NCI-H1694 (cell line): ENCODE measurements at regions not wholly inside any gene's neighbourhood (a gene's known extent, or its start where the extent isn't known, plus 50 kb on each side); places are given as distances from the start of the nearest gene placed in this dataset.
A peak's percentile ranks its signal among the peaks of the same experiment; 100 is the strongest.

Experiments
- DNase-seq: peaks from one replicate; lab custom pipeline; 2025; lab: John Stamatoyannopoulos, UW

GRCh38 chr16:73251608-73252007 is 203.7 kb upstream of the ZFHX3 start:
- DNase-seq: no peak

DNA sequence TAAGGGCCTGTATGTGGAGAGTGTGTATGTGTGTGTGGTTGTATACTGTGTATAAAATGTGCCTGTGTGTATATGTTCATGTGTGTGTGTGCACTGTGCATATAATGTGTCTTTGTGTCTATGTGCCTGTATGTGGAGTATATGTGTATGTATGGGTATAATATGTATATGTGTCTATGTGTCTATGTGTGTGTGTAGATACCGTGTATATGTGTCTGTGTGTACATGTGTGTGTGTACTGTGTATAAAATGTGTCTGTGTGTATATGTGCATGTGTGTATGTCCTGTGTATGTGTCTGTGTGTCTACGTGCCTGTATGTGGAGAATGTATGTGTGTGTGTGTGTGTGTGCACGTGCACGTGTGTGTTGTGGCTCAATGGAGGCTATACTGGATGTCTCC is 200.4 kb upstream of the ZFHX3 start:
- DNase-seq: no peak

GRCh38 chr16:73240920-73241319 is 193.0 kb upstream of the ZFHX3 start:
- DNase-seq: no peak

DNA sequence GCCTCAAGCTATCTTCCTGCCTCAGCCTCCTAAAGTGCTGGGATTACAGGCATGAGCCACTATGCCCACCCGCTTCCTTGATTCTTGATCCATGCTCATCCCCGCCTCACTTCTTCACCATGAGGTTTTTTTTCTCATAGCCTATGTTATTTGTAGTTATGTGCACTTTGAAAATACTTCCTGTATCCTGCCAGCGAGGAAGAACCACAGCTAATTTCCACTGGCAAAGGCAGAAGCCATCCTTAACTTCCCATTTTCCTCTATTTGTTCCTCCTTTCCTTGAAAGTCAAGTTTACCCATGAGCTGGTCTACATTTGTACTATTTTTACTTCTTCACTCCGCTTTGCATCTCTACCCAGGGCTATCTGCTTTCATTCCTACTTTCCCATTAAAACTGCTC is 189.7 kb upstream of the ZFHX3 start:
- no peak for DNase-seq

- DNase-seq: no peak
These were observed 186.6 kb upstream of the ZFHX3 start for GRCh38 chr16:73234496-73234895.

DNA sequence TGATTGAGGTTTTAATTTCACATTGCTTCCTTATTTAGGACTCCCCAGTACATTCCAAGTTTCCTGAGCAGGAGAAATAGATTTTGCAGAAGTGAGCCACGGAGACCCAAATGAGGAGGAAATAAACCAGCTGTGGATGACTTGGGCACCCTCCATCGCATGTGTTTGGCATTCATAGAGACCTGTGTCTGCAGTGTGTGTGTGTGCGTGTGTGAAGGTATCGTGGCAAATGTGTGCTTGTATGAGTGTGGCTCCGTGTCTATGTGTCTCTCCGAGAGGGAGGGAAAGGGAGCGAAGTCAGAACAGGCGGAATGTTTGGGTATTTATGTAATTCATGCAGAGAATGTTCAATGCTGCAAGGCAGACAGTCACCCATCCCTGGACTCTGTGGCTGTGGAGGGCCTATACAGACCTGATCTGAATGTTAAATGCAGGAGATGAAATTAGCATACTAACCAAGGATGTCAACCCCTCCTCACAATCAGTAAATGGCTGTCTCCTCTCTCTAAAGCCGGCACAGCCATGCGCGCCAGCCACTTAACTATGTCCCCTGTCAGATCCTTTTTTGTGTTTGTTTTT is 186.0 kb upstream of the ZFHX3 start:
- DNase-seq: no peak

DNA sequence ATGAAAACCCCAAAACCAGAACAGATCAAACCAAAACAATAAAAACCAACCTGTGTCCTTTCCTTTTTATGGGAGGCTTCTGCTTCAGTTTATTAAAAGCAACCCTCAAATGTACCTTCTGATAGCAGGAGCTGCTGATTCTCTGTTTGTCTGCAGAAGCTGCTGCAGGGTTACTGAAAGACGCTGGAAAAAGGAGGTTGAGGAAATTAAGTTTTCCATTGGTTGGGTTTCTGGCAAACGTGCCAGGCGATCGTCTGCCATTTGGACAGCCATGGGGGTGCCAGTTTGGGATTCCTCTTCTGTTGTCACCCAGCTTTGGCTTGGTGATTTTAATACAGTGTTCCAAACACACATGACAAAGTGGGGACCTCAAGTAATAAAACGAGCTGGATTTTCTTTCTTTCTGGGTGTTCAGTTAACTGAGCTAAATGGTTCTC is 185.4 kb upstream of the ZFHX3 start:
- no peak for DNase-seq

GRCh38 chr16:73232555-73233328 is 184.8 kb upstream of the ZFHX3 start:
- no peak for DNase-seq

DNA sequence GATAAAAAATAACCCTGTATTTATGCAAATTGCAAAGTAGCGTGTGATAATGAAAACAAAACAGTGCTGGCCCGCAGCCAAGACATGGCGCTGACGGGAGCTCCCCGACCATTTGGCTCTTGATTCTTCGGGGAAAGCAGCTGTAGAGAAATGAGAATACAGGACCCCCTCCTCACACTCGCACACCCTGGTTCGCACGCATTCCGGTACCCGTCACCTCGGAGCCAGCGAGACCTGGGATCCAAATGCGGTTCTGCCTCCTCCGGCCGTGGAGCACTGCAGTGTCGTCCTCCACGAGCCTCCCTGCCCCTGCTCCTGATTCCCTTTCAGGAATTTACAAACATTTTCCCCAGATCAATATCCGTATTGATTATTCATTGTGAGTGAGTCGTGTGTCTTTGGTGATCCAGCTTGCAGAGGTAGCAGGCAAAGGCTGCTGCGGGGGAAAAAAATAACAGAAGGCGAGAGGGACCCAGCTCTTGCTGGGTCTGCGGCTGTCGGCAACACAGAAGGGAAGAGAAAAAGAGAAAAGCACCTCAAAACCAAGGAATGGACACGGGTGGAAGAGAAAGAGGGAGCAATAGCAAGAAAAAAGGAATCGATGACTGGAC is 184.1 kb upstream of the ZFHX3 start:
- no peak for DNase-seq

GRCh38 chr16:73231379-73231778 is 183.5 kb upstream of the ZFHX3 start:
- no peak for DNase-seq

GRCh38 chr16:73230651-73231050 is 182.7 kb upstream of the ZFHX3 start:
- DNase-seq: no peak

DNA sequence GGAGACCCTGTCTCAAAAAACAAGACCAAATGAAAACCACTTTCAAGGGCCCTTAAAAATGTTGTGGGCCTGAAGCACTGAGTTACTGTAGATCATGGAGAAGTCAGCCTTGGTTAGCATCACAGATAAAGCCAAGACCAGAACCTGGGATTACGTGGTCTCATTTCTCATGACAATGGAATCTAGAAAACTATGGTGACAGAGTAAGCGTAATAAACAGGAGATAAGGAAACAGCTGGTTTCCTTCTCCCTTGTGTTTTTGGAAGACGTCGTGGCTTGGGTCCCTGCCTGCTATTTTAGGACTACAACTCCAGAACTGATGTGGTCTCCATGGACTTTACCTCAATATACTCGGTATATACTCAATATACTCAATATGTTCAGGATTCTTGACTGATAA is 180.7 kb upstream of the ZFHX3 start:
- DNase-seq: no peak

GRCh38 chr16:73226675-73227074 is 178.7 kb upstream of the ZFHX3 start:
- DNase-seq: no peak

- no peak for DNase-seq
These were observed 178.1 kb upstream of the ZFHX3 start for GRCh38 chr16:73225983-73226382.

DNA sequence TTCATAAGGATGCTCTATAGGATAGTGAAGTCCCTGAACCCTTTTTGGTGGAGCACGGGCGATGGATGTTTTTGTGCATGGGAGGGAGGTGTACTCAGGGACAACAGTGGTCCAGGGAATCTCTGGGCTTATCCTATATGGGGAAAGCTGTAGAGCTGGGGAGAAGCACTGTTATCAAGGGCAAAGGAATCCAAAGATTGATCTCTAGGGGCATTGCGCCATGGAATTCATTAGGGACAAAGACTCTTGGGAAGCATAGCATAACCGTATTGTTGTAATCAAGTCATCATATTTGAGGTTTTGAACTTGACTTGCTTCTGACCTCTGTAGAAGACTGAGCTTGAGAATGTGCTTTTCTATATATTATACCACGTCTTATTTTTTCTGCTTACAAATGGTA is 172.9 kb upstream of the ZFHX3 start:
- DNase-seq: no peak

- no peak for DNase-seq
These were observed 171.2 kb upstream of the ZFHX3 start for GRCh38 chr16:73219176-73219575.

- DNase-seq: no peak
These were observed 169.7 kb upstream of the ZFHX3 start for GRCh38 chr16:73217654-73218053.

DNA sequence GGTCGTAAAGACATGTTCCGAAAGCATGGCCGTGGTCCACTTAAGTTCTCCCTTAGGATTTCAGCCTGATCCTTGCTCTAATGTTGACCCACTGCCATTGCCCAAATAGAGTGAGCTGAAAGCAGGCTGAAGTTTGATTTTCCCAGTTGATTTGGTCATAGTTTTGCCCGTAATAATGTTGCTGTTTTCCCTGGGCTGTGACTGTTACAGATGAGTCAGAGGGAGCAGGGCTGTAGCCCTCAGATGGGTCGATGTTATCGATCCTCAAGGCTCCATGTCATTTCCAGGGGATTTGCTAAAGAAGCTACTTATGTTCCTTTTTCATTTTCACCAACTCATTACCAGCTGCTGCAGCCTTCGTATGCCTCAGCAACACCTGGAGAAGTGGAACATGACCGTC is 169.0 kb upstream of the ZFHX3 start:
- DNase-seq: no peak

- DNase-seq: no peak
These were observed 167.9 kb upstream of the ZFHX3 start for GRCh38 chr16:73215678-73216377.

DNA sequence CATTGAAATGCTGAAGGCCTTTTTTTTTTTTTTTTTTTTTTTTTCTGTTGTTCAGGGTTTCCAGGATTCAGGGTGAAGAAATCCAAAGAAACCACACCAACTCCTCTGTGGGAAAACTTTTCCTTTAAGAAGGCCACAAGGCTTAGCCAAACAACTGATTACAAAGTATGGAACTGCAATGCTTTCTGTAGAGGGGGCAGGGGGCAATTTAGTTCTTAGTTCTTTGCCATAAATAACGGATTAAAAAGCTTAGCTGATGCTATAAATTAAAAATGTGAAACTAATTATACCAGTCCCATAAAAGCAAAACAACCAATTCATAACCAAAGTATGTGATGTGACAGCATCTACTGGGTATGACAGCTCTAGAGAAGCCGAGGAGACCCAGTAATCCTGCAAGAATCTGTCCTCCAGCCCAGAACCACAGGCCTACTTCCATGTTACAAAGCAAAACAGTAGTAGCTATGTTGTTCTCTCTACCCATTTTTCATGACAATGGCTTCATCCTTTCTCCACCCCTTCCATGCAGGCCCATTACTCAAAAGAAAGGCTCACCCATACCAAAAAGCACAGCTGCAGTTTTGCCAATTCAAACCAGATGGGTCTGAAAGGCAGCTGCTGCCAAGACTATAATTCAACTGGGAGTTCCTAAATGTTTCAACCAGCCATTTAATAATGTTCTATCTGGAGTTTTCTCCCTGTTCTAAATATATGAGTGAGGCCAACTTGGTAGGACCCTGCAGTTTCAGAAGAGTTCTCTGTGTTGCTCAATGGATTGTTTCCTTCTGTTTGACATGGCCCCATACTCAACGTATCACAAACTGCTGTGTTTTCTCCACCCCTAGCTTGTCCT is 167.1 kb upstream of the ZFHX3 start:
- DNase-seq: peak; percentile 25

- peak; percentile 41 for DNase-seq
These were observed 166.0 kb upstream of the ZFHX3 start for GRCh38 chr16:73213732-73214455.
